HEK293 (cell line): ENCODE measurements at regions not wholly inside any gene's neighbourhood (a gene's known extent, or its start where the extent isn't known, plus 50 kb on each side); places are given as distances from the start of the nearest gene placed in this dataset.

ENCODE experiments used
- PBX3 ChIP-seq: sonication (generic); formaldehyde crosslinking; IDR thresholded peaks from 2 replicates; pipeline ENCODE4 v1.8.1; 2022; ENCODE audit warnings: mild to moderate bottlenecking, moderate library complexity, missing genetic modification reagents
- ZNF530 ChIP-seq: fragments of 450-650 bp; formaldehyde crosslinking; IDR thresholded peaks from 2 replicates; pipeline ENCODE4 v1.5.1; 2016; ENCODE audit warnings: low read depth, missing biosample characterization, missing genetic modification characterization

GRCh38 chr14:101152855-101153254 is 249.3 kb upstream of the RTL1 start:
- TF ChIP-seq PBX3 (no peak), ZNF530 (tag by site-specific recombination) (no peak)
